HG03565 (cell line): ENCODE measurements at regions not wholly inside any gene's neighbourhood (a gene's known extent, or its start where the extent isn't known, plus 50 kb on each side); places are given as distances from the start of the nearest gene placed in this dataset.

Experiments
- ATAC-seq: cut with Tn5 transposase; IDR thresholded peaks from one replicate; pipeline ENCODE4 v1.9.1; 2021; ENCODE audit warnings: mild to moderate bottlenecking, moderate library complexity; ENCODE audit not compliant: unreplicated experiment

- peak; percentile 36 for ATAC-seq
These were observed 314.7 kb upstream of the RSPO3 start for GRCh38 chr6:126803769-126804168.

- ATAC-seq, result peak; percentile 73
These were observed 314.0 kb upstream of the RSPO3 start for GRCh38 chr6:126804332-126805064.

DNA sequence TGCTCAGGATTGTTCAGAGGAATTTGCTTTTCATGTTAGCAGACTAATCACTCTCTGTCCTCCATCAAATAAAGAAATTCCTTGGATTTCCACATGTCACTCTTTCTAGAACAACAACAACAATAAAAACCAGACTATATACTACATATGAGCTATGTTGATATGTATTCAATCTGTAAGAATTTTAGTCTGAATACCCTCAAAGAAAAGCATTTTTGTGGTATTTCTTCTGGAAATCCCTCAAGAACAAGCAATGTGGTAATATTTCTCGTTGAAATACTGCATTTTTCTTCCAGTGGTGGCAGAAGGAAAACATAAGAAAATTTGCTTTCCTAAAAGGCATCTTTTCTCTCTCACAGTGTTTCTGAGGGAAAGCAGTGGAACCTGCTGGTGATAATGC, 312.6 kb upstream of the RSPO3 start:
- no peak for ATAC-seq

DNA sequence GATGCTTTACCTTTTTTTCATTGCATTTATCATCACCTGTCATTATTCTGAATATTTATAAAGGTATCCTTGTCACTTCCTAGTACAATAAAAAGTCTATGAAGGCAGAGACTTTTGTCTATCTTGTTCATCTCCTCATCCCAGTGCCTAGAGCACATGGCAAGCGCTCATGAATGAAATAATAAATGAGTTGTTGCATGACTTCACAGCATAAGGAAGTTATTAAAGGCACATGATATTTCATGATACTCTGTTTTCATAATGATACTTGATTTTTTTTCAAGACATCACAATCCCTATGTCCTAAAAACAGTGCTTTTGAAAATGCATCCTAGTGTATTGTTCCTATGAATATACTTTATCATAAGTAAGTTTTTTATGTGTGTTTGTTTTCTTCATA, 310.6 kb upstream of the RSPO3 start:
- no peak for ATAC-seq

- no peak for ATAC-seq
These were observed 307.1 kb upstream of the RSPO3 start for GRCh38 chr6:126811321-126811720.

- ATAC-seq, result no peak
These were observed 306.5 kb upstream of the RSPO3 start for GRCh38 chr6:126812010-126812409.

- no peak for ATAC-seq
These were observed 305.8 kb upstream of the RSPO3 start for GRCh38 chr6:126812651-126813050.

- no peak for ATAC-seq
These were observed 297.8 kb upstream of the RSPO3 start for GRCh38 chr6:126820634-126821033.

GRCh38 chr6:126821706-126822105, 296.8 kb upstream of the RSPO3 start:
- ATAC-seq, result no peak

- ATAC-seq, result no peak
These were observed 294.2 kb upstream of the RSPO3 start for GRCh38 chr6:126824226-126824625.

- no peak for ATAC-seq
These were observed 293.7 kb upstream of the RSPO3 start for GRCh38 chr6:126824815-126825214.

- ATAC-seq, result no peak
These were observed 292.2 kb upstream of the RSPO3 start for GRCh38 chr6:126826166-126826714.

GRCh38 chr6:126831461-126831860, 287.0 kb upstream of the RSPO3 start:
- ATAC-seq, result no peak

- no peak for ATAC-seq
These were observed 275.7 kb upstream of the RSPO3 start for GRCh38 chr6:126842769-126843168.

DNA sequence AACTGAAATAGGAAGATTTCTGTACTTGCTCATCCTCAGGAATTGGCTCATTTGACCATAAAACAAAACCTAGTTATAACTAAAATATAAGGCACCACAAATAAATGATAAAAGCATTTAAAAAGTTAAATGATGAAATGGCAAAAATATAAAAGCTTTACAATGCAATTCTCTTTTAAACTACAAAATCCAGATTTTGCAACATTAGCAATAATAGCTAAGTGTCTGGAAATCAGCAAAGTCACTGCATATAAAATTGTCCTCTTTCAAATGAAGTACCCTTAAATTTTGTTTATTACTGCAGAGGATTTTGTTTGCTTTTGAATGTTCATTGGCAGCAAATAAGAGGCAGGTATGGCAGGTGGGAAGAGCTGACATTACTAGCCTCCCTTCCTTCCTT, 270.4 kb upstream of the RSPO3 start:
- no peak for ATAC-seq

- ATAC-seq, result no peak
These were observed 250.8 kb upstream of the RSPO3 start for GRCh38 chr6:126867641-126868040.

GRCh38 chr6:126873351-126873750, 245.1 kb upstream of the RSPO3 start:
- no peak for ATAC-seq

DNA sequence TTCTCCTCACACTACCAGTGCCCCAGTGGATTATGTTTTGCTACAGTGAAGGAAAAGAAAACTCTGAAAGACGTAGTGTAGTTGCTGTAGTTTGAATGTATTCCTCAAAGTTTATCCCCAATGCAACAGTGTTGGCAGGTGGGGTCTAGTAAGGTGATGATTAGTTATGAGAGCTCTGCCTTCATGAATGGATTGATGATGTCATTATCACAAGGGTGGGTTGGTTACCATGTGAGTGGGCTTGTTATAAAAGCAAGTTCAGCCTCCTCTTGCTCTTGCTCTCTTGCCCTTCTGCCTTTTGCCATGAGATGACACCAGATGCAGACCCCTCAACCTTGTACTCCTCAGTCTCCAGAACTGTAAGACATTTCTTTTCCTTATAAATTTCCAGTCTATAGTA, 244.7 kb upstream of the RSPO3 start:
- no peak for ATAC-seq

DNA sequence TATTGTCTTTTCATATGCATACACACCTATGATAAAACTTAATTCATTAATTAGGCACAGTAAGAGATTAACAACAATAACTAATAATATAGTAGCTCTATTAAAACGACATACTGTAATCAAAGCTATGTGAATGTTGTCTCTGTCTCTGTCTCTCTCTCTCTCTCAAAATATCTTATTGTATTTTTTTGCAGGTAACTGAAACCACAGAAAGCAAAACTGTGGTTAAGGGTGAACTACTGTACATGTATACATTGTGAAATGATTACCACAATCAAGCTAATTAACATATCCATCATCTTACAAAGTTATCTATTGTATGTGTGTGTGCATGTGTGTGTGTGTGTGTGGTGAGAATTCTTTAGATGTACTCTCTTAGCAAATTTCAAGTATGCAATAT, 242.0 kb upstream of the RSPO3 start:
- no peak for ATAC-seq

DNA sequence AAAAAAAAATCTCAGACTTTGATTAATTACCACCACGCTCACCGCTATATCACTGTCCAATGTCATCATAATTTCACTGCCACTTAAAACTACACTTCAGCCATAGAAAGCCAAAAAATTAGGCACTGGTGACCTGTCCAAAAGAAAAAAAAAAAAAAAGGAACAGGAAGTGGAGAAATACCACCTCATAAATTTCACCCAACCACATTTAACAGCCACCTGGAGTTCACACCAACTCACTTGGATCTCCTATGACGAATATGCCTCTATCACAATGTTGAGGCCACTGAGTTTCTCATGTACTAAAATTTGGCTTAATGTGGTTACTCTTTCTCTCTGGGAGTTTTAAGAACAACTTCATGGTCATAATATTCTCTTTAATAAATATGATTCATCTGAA, 237.5 kb upstream of the RSPO3 start:
- no peak for ATAC-seq

GRCh38 chr6:126886106-126886505, 232.4 kb upstream of the RSPO3 start:
- no peak for ATAC-seq

DNA sequence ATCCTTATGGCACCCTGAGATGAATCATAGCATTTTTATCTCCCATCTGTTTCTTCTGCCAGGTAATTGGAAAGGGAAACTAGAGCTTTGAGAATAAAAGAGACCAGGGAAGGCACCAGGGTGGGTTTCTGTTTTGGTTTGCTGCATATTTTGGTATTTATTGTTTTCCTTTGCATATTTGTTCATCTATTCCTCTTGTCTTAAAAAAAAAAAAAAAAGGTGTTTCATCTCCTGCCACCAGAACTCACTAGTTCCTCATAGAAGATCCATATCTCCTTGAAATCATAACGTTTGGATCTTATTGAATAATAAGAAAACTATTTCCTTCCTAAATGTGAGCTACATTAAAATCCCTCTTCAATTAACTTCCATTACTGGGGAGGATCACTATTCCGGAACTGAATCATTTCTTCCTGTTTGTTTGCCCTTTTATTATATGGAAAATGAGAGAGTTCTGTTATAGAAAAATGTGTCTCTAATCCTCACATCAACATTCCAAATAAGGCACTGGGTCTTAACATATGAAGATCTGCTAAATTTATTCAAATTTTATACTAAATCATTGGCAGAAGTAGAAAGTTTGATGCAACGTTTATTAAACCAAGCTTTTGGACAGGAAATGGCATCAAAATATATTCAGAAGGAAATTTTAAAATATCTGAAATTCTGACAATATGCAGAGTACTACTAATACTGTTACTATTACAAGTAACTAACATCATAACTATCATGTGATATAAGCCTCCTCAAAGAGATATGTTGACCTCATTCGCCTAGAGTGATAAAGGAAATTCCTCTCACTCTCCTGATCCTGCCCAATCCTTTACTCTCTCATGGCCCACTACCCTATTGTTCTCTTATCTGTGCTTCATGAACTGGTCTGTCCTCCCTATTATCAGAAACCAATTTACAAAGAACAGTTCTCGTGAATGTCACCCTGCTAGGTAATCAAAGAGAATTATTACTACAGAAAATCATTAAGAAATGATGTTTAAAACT, 229.4 kb upstream of the RSPO3 start:
- ATAC-seq, result no peak
